OCI-LY1 (cell line): ENCODE measurements at regions not wholly inside any gene's neighbourhood (a gene's known extent, or its start where the extent isn't known, plus 50 kb on each side); places are given as distances from the start of the nearest gene placed in this dataset.

Experiments
- H2AFZ ChIP-seq: fragments of 200-600 bp; sonication (generic), shearing (Covaris generic); 2 replicates; pipeline ENCODE4 v1.6.0; 2014; ENCODE audit warnings: antibody characterized with exemption, mild to moderate bottlenecking, low read length
- H3F3A ChIP-seq: fragments of 200-600 bp; sonication (generic), shearing (Covaris generic); 2 replicates; pipeline ENCODE4 v1.6.0; 2014; ENCODE audit warnings: mild to moderate bottlenecking, antibody characterized with exemption, low read length, moderate library complexity; ENCODE audit not compliant: insufficient read depth
- H3K27ac ChIP-seq: fragments of 200-600 bp; sonication (generic); 2 replicates; pipeline ENCODE4 v1.5.1; 2014; ENCODE audit warnings: low read length, mixed run types, mild to moderate bottlenecking, low read depth; ENCODE audit not compliant: poor library complexity, severe bottlenecking
- H3K27me3 ChIP-seq: fragments of 200-600 bp; sonication (generic); 2 replicates; pipeline ENCODE4 v1.6.0; 2014; ENCODE audit warnings: antibody characterized with exemption, mild to moderate bottlenecking, low read length, moderate library complexity; ENCODE audit not compliant: insufficient read depth
- H3K36me3 ChIP-seq: fragments of 200-600 bp; sonication (generic); 2 replicates; pipeline ENCODE4 v1.6.1; 2014; ENCODE audit warnings: mild to moderate bottlenecking, antibody characterized with exemption, low read length, moderate library complexity, mixed read lengths; ENCODE audit not compliant: insufficient read depth
- H3K4me1 ChIP-seq: fragments of 200-600 bp; sonication (generic); 2 replicates; pipeline ENCODE4 v1.5.1; 2014; ENCODE audit warnings: mild to moderate bottlenecking, low read length, moderate library complexity; ENCODE audit not compliant: insufficient read depth, severe bottlenecking
- H3K4me2 ChIP-seq: fragments of 200-600 bp; sonication (generic), shearing (Covaris generic); 2 replicates; pipeline ENCODE4 v1.6.1; 2014; ENCODE audit warnings: low read length
- H3K4me3 ChIP-seq: fragments of 200-600 bp; sonication (generic); 2 replicates; pipeline ENCODE4 v1.5.1; 2014; ENCODE audit warnings: low read length, low read depth, mild to moderate bottlenecking, mixed read lengths; ENCODE audit not compliant: poor library complexity, severe bottlenecking
- H3K79me2 ChIP-seq: fragments of 200-600 bp; shearing (Covaris generic); 2 replicates; pipeline ENCODE4 v1.6.1; 2016; ENCODE audit warnings: mixed run types, low read length, mixed read lengths; ENCODE audit not compliant: insufficient read depth
- H3K9ac ChIP-seq: fragments of 200-600 bp; sonication (generic), shearing (Covaris generic); 2 replicates; pipeline ENCODE4 v1.6.1; 2014; ENCODE audit warnings: mild to moderate bottlenecking, low read length, mixed read lengths
- H3K9me2 ChIP-seq: fragments of 200-600 bp; sonication (generic), shearing (Covaris generic); 2 replicates; pipeline ENCODE4 v1.6.1; 2014; ENCODE audit warnings: low read depth, mild to moderate bottlenecking, low read length, mixed read lengths
- H3K9me3 ChIP-seq: fragments of 200-600 bp; shearing (Covaris generic); 2 replicates; pipeline ENCODE4 v1.6.1; 2014; ENCODE audit warnings: low read length, mixed read lengths
- H4K20me1 ChIP-seq: fragments of 200-600 bp; sonication (generic), shearing (Covaris generic); 2 replicates; pipeline ENCODE4 v1.6.0; 2016; ENCODE audit warnings: mild to moderate bottlenecking, low read length; ENCODE audit not compliant: insufficient read depth
- CTCF ChIP-seq: fragments of 200-600 bp; sonication (generic), shearing (Covaris generic); IDR thresholded peaks from 2 replicates; pipeline ENCODE4 v1.5.1; 2017; ENCODE audit warnings: mild to moderate bottlenecking, antibody characterized with exemption, low read length, moderate library complexity, mixed read lengths
- EZH2 ChIP-seq: fragments of 200-600 bp; sonication (generic), shearing (Covaris generic); IDR thresholded peaks from 2 replicates; pipeline ENCODE4 v1.8.0; 2017; ENCODE audit warnings: borderline replicate concordance, mixed run types, mild to moderate bottlenecking, antibody characterized with exemption, low read length, moderate library complexity, mixed read lengths

- H3K36me3 ChIP-seq: no peaks in the 10 kb centered on the region
- no peak overlapping the region for H2AFZ ChIP-seq
- no peak for TF ChIP-seq EZH2
- H4K20me1 ChIP-seq: no peaks in the 10 kb centered on the region
- H3F3A ChIP-seq: no peaks in the 10 kb centered on the region
- no peaks in the 10 kb centered on the region for H3K9me3 ChIP-seq
- no peaks in the 10 kb centered on the region for H3K4me1 ChIP-seq
- H3K9ac ChIP-seq: no peak overlapping the region
- no peaks in the 10 kb centered on the region for H3K9me2 ChIP-seq
- H3K27ac ChIP-seq: no peak overlapping the region
- H3K79me2 ChIP-seq: no peaks in the 10 kb centered on the region
- no peak overlapping the region for H3K4me3 ChIP-seq
- no peaks in the 10 kb centered on the region for H3K27me3 ChIP-seq
- no peak overlapping the region for H3K4me2 ChIP-seq
These were observed 222.8 kb downstream of the TRAM1L1 start for GRCh38 chr4:116862592-116862991.

GRCh38 chr4:116860891-116861290, 224.5 kb downstream of the TRAM1L1 start:
- Histone ChIP-seq H3K27ac (no peak overlapping the region), H3F3A (no peaks in the 10 kb centered on the region), H3K9ac (no peak overlapping the region), H3K79me2 (no peaks in the 10 kb centered on the region), H3K27me3 (no peaks in the 10 kb centered on the region), H3K36me3 (no peaks in the 10 kb centered on the region), H3K4me1 (no peaks in the 10 kb centered on the region), H3K9me3 (no peaks in the 10 kb centered on the region), H4K20me1 (no peaks in the 10 kb centered on the region), H3K4me3 (no peak overlapping the region), H2AFZ (no peak overlapping the region), H3K9me2 (no peaks in the 10 kb centered on the region), H3K4me2 (no peak overlapping the region)
- no peak for TF ChIP-seq CTCF
- TF ChIP-seq EZH2: no peak

GRCh38 chr4:116849620-116850019, 235.8 kb downstream of the TRAM1L1 start:
- Histone ChIP-seq H3K9me2 (no peaks in the 10 kb centered on the region), H3K4me1 (no peaks in the 10 kb centered on the region), H4K20me1 (no peaks in the 10 kb centered on the region), H3K79me2 (no peaks in the 10 kb centered on the region), H3K27me3 (no peaks in the 10 kb centered on the region), H3F3A (no peaks in the 10 kb centered on the region), H3K9me3 (no peaks in the 10 kb centered on the region), H3K36me3 (no peaks in the 10 kb centered on the region), H2AFZ (no peak overlapping the region), H3K4me2 (no peak overlapping the region), H3K4me3 (no peak overlapping the region), H3K9ac (no peak overlapping the region), H3K27ac (no peak overlapping the region)
- TF ChIP-seq EZH2 (no peak), CTCF (no peak)

GRCh38 chr4:116847616-116848015, 237.8 kb downstream of the TRAM1L1 start:
- Histone ChIP-seq H3K9me2 (no peaks in the 10 kb centered on the region), H3K9me3 (no peaks in the 10 kb centered on the region), H3K79me2 (no peaks in the 10 kb centered on the region), H3F3A (no peaks in the 10 kb centered on the region), H3K4me2 (no peak overlapping the region), H3K36me3 (no peaks in the 10 kb centered on the region), H3K27ac (no peak overlapping the region), H2AFZ (no peak overlapping the region), H3K9ac (no peak overlapping the region), H3K4me1 (no peaks in the 10 kb centered on the region), H3K27me3 (no peaks in the 10 kb centered on the region), H4K20me1 (no peaks in the 10 kb centered on the region), H3K4me3 (no peak overlapping the region)
- TF ChIP-seq EZH2: no peak
- no peak for TF ChIP-seq CTCF
